Aorta (tissue), 5 donors: ENCODE measurements at regions not wholly inside any gene's neighbourhood (a gene's known extent, or its start where the extent isn't known, plus 50 kb on each side); places are given as distances from the start of the nearest gene placed in this dataset.
"Not testable (repeated sequence)": the region's sequence is repeated elsewhere in the genome, so short reads cannot be mapped to it uniquely, and the experiment has no call there.

Experiments used
- ATAC-seq: fragments of 200-7000 bp; cut with Tn5 transposase; one replicate; pipeline ENCODE4 v1.9.1; 2022; ENCODE audit warnings: moderate library complexity; ENCODE audit not compliant: low FRiP score
- DNase-seq, 2 donors: peaks; one replicate each; pipeline ENCODE4 v3.0.0-alpha.2; 2020
- H3K27ac ChIP-seq, 2 donors: one replicate each; pipeline ENCODE4 v1.5.1; 2013; ENCODE audit warnings: low read length in 2 of 2, mild to moderate bottlenecking in 2 of 2, moderate library complexity in 2 of 2, control low read depth in 1 of 2, inconsistent platforms in 1 of 2, low read depth in 1 of 2
- H3K27me3 ChIP-seq, 2 donors: one replicate each; pipeline ENCODE4 v1.6.1; 2013; ENCODE audit warnings: control low read depth in 1 of 2, low read length in 1 of 2, mild to moderate bottlenecking in 1 of 2, moderate library complexity in 1 of 2; ENCODE audit not compliant: insufficient read depth in 2 of 2, control insufficient read depth in 1 of 2
- H3K36me3 ChIP-seq, 2 donors: one replicate each; pipeline ENCODE4 v1.6.1; 2013; ENCODE audit warnings: control low read depth in 1 of 2, low read length in 1 of 2, mild to moderate bottlenecking in 1 of 2; ENCODE audit not compliant: insufficient read depth in 2 of 2, control insufficient read depth in 1 of 2
- H3K4me1 ChIP-seq, 2 donors: one replicate each; pipeline ENCODE4 v1.6.1; 2013; ENCODE audit warnings: low read length in 2 of 2, control low read depth in 1 of 2, mild to moderate bottlenecking in 1 of 2, moderate library complexity in 1 of 2; ENCODE audit not compliant: insufficient read depth in 2 of 2, control insufficient read depth in 1 of 2
- H3K4me3 ChIP-seq, 2 donors: one replicate each; pipeline ENCODE4 v1.5.1; 2013; ENCODE audit warnings: low read length in 2 of 2, control low read depth in 1 of 2, mild to moderate bottlenecking in 1 of 2
- H3K9me3 ChIP-seq: one replicate; pipeline ENCODE4 v1.6.1; 2013; ENCODE audit warnings: mild to moderate bottlenecking, low read length; ENCODE audit not compliant: control insufficient read depth
- WGBS, 2 donors: extraction: QIAGEN DNeasy Blood & Tissue Kit; methylation state at CpG; one replicate each; pipeline ENCODE4 v1.1.7; 2013; 5-methylcytosine and 5-hydroxymethylcytosine counted together
- intact Hi-C, 2 donors: fragments of 100-400 bp; cut with DNase I; formaldehyde crosslinking; loops; one replicate each; pipeline versions ENCODE4 v1.14.2 to v1.15.0; 2022
- donor health status: healthy with polysubstance abuse.
- donor health status: Bipolar disorder and iron deficiency.
- donor health status: DM: no; HTN: no; CAD: no.
- donor health status: DM: no; HTN: no; CAD: no.
- donor health status: DM: yes; HTN: yes; CAD: no.

GRCh38 chr2:75290600-75291150 is 91.4 kb upstream of the TACR1 start:
- ATAC-seq, result no peak

GRCh38 chr2:75289771-75290170 is 90.5 kb upstream of the TACR1 start:
- intact Hi-C loops, result no loop called here
- WGBS, 2 donors, result 74 to 78% methylated on average over 3 of the region's 3 CpGs
- no peak for DNase-seq
- ATAC-seq, result no peak
- Histone ChIP-seq H3K27me3 (no peaks in the 10 kb centered on the region), H3K27ac (no peak overlapping the region), H3K4me1 (no peaks in the 10 kb centered on the region), H3K4me3 (no peak overlapping the region), H3K36me3 (no peaks in the 10 kb centered on the region), H3K9me3 (no peaks in the 10 kb centered on the region)

More at GRCh38 chr2:75290600-75291150, 91.4 kb upstream of the TACR1 start:
- Histone ChIP-seq H3K4me1 (no peaks in the 10 kb centered on the region), H3K9me3 (no peaks in the 10 kb centered on the region), H3K36me3 (no peaks in the 10 kb centered on the region), H3K27me3 (no peaks in the 10 kb centered on the region), H3K4me3 (no peak overlapping the region), H3K27ac (no peak overlapping the region)
- intact Hi-C loops, result no loop called here
- DNase-seq, result no peak
- 19 to 20% methylated on average over 2 of the region's 2 CpGs for WGBS, 2 donors

- H3K4me3 ChIP-seq, H3K27ac ChIP-seq, H3K9me3 ChIP-seq, ATAC-seq, H3K27me3 ChIP-seq, DNase-seq, H3K4me1 ChIP-seq, intact Hi-C loops, H3K36me3 ChIP-seq: not testable (repeated sequence)
- WGBS, 2 donors, result 71 to 75% methylated on average over 7 of the region's 7 CpGs
These were observed 89.9 kb upstream of the TACR1 start for GRCh38 chr2:75289178-75289577.

GRCh38 chr2:75288760-75289159 is 89.4 kb upstream of the TACR1 start:
- intact Hi-C loops, result no loop called here
- Histone ChIP-seq H3K4me1 (no peaks in the 10 kb centered on the region), H3K4me3 (no peak overlapping the region), H3K27ac (no peak overlapping the region), H3K27me3 (no peaks in the 10 kb centered on the region), H3K9me3 (no peaks in the 10 kb centered on the region), H3K36me3 (no peaks in the 10 kb centered on the region)
- DNase-seq (no peak), ATAC-seq (no peak)

GRCh38 chr2:75287624-75288316 is 88.5 kb upstream of the TACR1 start:
- H3K27me3 ChIP-seq, result no peaks in the 10 kb centered on the region
- WGBS, 2 donors, result 38 to 63% methylated on average over 1 of the region's 1 CpG
- DNase-seq (no peak), ATAC-seq (no peak)
- no peak overlapping the region for H3K4me3 ChIP-seq
- H3K4me1 ChIP-seq, result no peaks in the 10 kb centered on the region
- intact Hi-C loops, result no loop called here
- H3K27ac ChIP-seq, result no peak overlapping the region
- no peaks in the 10 kb centered on the region for H3K36me3 ChIP-seq
- no peaks in the 10 kb centered on the region for H3K9me3 ChIP-seq

GRCh38 chr2:75284345-75284744 is 85.0 kb upstream of the TACR1 start:
- intact Hi-C loops, result no loop called here
- Histone ChIP-seq H3K27me3 (no peaks in the 10 kb centered on the region), H3K4me1 (no peaks in the 10 kb centered on the region), H3K9me3 (no peaks in the 10 kb centered on the region), H3K27ac (no peak overlapping the region), H3K36me3 (no peaks in the 10 kb centered on the region), H3K4me3 (no peak overlapping the region)
- no peak for ATAC-seq
- no peak for DNase-seq
- 69 to 71% methylated on average over 2 of the region's 2 CpGs for WGBS, 2 donors

GRCh38 chr2:75278821-75279379 is 79.6 kb upstream of the TACR1 start:
- no peaks in the 10 kb centered on the region for H3K27me3 ChIP-seq
- no peak for DNase-seq
- no peak overlapping the region for H3K27ac ChIP-seq
- H3K9me3 ChIP-seq, result peaks cover 3% of the 10 kb centered on the region
- H3K36me3 ChIP-seq, result no peaks in the 10 kb centered on the region
- 75 to 88% methylated on average over 5 of the region's 5 CpGs for whole genome bisulfite sequencing, 2 donors
- ATAC-seq, result no peak
- H3K4me3 ChIP-seq, result no peak overlapping the region
- H3K4me1 ChIP-seq, result no peaks in the 10 kb centered on the region
- intact Hi-C loops, result no loop called here

GRCh38 chr2:75278314-75278713 is 79.0 kb upstream of the TACR1 start:
- ATAC-seq, result no peak
- WGBS, 2 donors, result 75% methylated on average over 3 of the region's 3 CpGs

GRCh38 chr2:75277111-75277510 is 77.8 kb upstream of the TACR1 start:
- no peak overlapping the region for H3K27ac ChIP-seq
- H3K36me3 ChIP-seq, result no peaks in the 10 kb centered on the region
- no peaks in the 10 kb centered on the region for H3K27me3 ChIP-seq
- DNase-seq (no peak), ATAC-seq (no peak)
- peaks cover 3% of the 10 kb centered on the region for H3K9me3 ChIP-seq
- H3K4me1 ChIP-seq, result no peaks in the 10 kb centered on the region
- H3K4me3 ChIP-seq, result no peak overlapping the region
- intact Hi-C loops, result no loop called here

More at GRCh38 chr2:75278314-75278713, 79.0 kb upstream of the TACR1 start:
- no peaks in the 10 kb centered on the region for H3K4me1 ChIP-seq
- no peaks in the 10 kb centered on the region for H3K27me3 ChIP-seq
- no peak overlapping the region for H3K4me3 ChIP-seq
- no peak for DNase-seq
- no peak overlapping the region for H3K27ac ChIP-seq
- intact Hi-C loops, result no loop called here
- H3K36me3 ChIP-seq, result no peaks in the 10 kb centered on the region
- H3K9me3 ChIP-seq, result peaks cover 3% of the 10 kb centered on the region
